Esophagus (tissue), 2 donors: ENCODE measurements at regions not wholly inside any gene's neighbourhood (a gene's known extent, or its start where the extent isn't known, plus 50 kb on each side); places are given as distances from the start of the nearest gene placed in this dataset.

ENCODE experiments used
- H3K27ac ChIP-seq, 2 donors: one replicate each; pipeline ENCODE4 v1.5.1; 2013; ENCODE audit warnings: low read depth in 2 of 2, mild to moderate bottlenecking in 2 of 2, inconsistent platforms in 1 of 2, low read length in 1 of 2, moderate library complexity in 1 of 2
- H3K27me3 ChIP-seq, 2 donors: one replicate each; pipeline ENCODE4 v1.6.1; 2013; ENCODE audit warnings: low read length in 2 of 2, control low read depth in 1 of 2, mild to moderate bottlenecking in 1 of 2; ENCODE audit not compliant: insufficient read depth in 2 of 2, control insufficient read depth in 1 of 2
- H3K36me3 ChIP-seq, 2 donors: one replicate each; pipeline ENCODE4 v1.6.1; 2013; ENCODE audit warnings: low read length in 1 of 2; ENCODE audit not compliant: control insufficient read depth in 2 of 2, insufficient read depth in 2 of 2
- H3K4me1 ChIP-seq, 2 donors: one replicate each; pipeline ENCODE4 v1.6.1; 2013; ENCODE audit warnings: low read length in 1 of 2; ENCODE audit not compliant: control insufficient read depth in 2 of 2, insufficient read depth in 2 of 2
- H3K4me3 ChIP-seq, 2 donors: one replicate each; pipeline ENCODE4 v1.5.1; 2013; ENCODE audit warnings: low read length in 2 of 2, mild to moderate bottlenecking in 2 of 2, low read depth in 1 of 2, moderate library complexity in 1 of 2
- H3K9me3 ChIP-seq, 2 donors: one replicate each; pipeline ENCODE4 v1.6.1; 2013; ENCODE audit warnings: mild to moderate bottlenecking in 2 of 2, low read depth in 1 of 2, low read length in 1 of 2, moderate library complexity in 1 of 2; ENCODE audit not compliant: control insufficient read depth in 2 of 2, insufficient read depth in 1 of 2
- WGBS, 2 donors: extraction: QIAGEN DNeasy Blood & Tissue Kit; methylation state at CpG; one replicate each; pipeline ENCODE4 v1.1.7; 2013; 5-methylcytosine and 5-hydroxymethylcytosine counted together
- donor health status: healthy with polysubstance abuse.
- donor health status: Bipolar disorder and iron deficiency.

DNA sequence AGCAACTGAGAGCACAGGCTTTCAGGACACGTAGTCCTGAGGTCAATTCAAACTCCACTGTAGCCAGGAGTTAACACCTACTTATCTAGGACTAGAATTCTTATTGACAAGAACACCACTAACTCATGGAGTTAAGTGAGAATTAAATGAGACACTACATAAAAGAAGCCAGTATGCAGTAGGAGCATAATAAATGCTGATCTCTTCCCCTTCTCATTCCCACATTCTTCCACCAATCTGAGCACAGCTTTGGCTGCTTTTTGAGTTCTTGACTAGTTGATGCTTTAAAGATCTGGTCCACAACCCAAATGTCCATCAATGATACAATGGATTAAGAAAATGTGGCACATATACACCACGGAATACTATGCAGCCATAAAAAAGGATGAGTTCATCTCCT is 55.2 kb downstream of the TTC32 start:
- H3K36me3 ChIP-seq: no peaks in the 10 kb centered on the region
- H3K4me1 ChIP-seq: no peaks in the 10 kb centered on the region
- H3K27ac ChIP-seq: no peak overlapping the region
- no peak overlapping the region for H3K4me3 ChIP-seq
- H3K27me3 ChIP-seq: no peaks in the 10 kb centered on the region
- 89 to 97% methylated on average over 2 of the region's 2 CpGs for WGBS, 2 donors
- H3K9me3 ChIP-seq: peaks cover 0 to 1% of the 10 kb centered on the region in 2 donors

DNA sequence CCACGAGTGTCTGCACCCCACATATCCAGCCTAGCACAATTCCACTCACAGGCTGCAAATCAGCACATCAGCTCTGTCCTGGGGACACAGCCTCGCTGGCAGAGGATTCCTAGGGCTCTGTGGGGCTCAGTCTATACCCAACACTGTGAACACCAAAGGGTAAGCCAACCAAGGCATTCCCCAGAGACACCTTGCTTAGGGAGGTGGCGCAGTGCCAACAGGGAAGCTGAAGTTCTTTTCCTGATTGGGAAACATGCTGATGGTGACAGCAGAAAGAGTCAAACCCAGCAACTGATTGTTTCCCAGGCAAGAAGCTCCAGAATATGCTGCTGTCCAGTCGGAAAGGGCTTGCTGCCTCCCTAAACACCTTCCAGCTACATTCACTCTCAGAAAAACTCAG is 55.8 kb downstream of the TTC32 start:
- Histone ChIP-seq H3K27ac (no peak overlapping the region), H3K36me3 (no peaks in the 10 kb centered on the region), H3K27me3 (no peaks in the 10 kb centered on the region), H3K4me3 (no peak overlapping the region), H3K4me1 (no peaks in the 10 kb centered on the region), H3K9me3 (peaks cover 0 to 1% of the 10 kb centered on the region in 2 donors)
- 81 to 83% methylated on average over 4 of the region's 4 CpGs for WGBS, 2 donors

DNA sequence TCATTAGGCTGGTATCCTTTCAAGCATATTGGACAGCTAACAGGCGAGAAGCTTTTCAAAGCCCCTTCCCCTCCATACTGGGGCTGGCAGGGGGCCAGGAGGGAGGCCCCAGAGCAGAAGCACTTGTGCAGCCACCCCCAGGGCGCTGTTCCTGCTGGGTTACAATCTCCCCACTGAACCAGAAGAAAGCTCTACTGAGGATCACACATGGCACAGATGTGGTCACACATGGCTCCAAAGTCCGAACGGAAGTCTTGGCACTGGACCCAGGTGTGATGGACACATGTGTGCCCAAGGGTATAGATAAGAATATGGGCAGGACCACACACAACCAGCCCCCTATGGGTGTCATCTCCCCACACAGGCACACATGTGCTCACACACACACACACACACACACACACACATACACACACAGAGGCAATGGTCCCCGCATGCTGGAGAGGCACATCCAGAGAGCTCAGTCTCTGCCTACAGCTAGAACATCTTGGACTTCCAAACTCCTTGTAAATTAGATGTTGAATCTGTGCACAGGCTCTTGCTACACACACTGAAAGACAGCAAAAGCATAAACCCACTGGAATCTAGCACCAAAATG is 56.4 kb downstream of the TTC32 start:
- no peaks in the 10 kb centered on the region for H3K36me3 ChIP-seq
- peaks cover 0 to 1% of the 10 kb centered on the region in 2 donors for H3K9me3 ChIP-seq
- H3K27ac ChIP-seq: no peak overlapping the region
- no peak overlapping the region for H3K4me3 ChIP-seq
- no peaks in the 10 kb centered on the region for H3K27me3 ChIP-seq
- H3K4me1 ChIP-seq: no peaks in the 10 kb centered on the region
- 70% methylated on average over 5 of the region's 5 CpGs for WGBS, 2 donors

DNA sequence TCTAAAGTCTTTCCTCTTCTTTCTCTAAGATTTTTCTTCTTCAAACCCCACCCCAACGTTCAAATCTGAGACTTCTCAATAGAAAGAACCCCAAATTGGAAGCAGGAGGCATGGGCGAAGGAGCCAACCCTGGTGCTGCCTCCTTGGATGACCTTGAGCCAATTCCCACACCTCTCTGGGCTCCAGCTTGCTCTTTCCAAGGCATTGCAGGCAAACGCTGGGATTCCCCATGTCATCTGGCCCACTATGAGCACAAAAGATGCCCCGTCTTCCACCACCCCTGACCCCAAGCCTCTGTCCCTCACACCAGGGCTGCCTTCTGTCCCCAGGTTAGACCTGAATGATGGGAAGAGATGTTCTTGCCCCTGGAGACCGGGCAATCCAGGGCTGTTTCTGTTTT is 57.0 kb downstream of the TTC32 start:
- 65 to 77% methylated on average over 5 of the region's 5 CpGs for WGBS, 2 donors
- H3K4me1 ChIP-seq: no peaks in the 10 kb centered on the region
- H3K9me3 ChIP-seq: peaks cover 0 to 1% of the 10 kb centered on the region in 2 donors
- no peak overlapping the region for H3K4me3 ChIP-seq
- no peaks in the 10 kb centered on the region for H3K27me3 ChIP-seq
- H3K27ac ChIP-seq: no peak overlapping the region
- H3K36me3 ChIP-seq: no peaks in the 10 kb centered on the region

DNA sequence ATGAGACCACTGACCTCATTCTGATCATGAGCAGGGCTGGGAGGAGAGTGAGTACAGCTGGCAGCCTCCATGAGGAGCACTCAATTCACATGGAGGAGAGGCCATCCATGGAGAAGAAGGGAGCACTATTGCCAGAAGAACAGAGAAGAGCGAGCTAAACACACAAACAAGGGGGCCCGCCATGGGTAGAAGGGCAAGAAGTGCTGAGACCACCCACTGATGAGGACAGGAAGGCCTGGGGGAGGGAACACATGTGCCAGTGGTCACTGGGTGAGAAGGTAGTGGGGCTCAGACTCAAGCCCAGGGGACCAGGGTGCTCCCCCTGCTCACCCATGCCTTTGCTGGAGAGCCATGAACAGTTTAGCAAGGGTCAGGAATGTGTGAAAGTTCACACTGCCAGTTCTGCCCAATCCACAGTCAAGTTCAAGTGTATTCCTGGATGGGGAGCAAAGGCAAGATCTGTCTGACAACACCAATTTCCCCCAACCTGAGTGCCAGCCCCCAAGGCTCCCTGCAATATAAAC is 57.7 kb downstream of the TTC32 start:
- Histone ChIP-seq H3K4me1 (no peaks in the 10 kb centered on the region), H3K27ac (no peak overlapping the region), H3K9me3 (peaks cover 0 to 1% of the 10 kb centered on the region in 2 donors), H3K4me3 (no peak overlapping the region), H3K36me3 (no peaks in the 10 kb centered on the region), H3K27me3 (no peaks in the 10 kb centered on the region)
- 94 to 97% methylated on average over 2 of the region's 2 CpGs for WGBS, 2 donors

DNA sequence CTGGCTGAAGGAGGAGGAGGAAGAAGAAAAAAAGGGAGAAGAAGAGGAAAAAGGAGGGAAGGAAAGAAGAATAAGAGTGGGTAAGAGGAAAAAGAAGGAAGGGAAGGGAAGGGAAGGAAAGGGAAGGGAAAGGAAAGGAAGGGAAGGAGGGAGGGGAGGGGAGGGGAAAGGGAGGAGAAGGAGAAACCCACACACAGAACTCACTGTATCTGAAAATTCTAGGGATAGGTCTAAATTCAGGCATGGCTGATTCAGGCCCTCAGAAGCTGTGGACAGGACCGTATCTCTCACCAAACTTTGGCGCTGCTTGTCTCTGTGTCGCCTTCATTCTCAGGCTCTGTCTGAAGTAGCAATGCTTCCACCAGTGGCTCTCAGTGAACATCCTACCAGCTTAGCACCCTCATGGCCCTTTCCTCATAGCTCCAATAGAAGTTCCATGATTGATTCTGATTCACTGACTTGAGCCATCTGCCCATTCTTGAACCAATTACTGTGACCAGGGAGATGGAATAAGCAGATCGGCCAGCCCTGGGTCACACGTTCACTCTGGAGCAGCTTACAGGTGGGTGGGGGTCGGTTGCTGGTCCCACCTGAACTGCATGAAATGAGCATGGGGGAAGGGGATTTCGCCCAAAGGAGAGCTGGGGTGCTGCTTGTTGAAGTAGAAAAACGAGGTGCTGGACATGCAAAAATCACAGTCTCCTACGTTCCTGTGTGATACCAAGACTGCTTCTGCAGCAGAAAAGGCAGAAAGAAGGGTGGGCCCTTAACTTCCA is 59.7 kb downstream of the TTC32 start:
- H3K27ac ChIP-seq: no peak overlapping the region
- H3K36me3 ChIP-seq: no peaks in the 10 kb centered on the region
- peaks cover 0 to 1% of the 10 kb centered on the region in 2 donors for H3K9me3 ChIP-seq
- WGBS, 2 donors: 86 to 91% methylated on average over 9 of the region's 9 CpGs
- no peaks in the 10 kb centered on the region for H3K27me3 ChIP-seq
- no peak overlapping the region for H3K4me3 ChIP-seq
- H3K4me1 ChIP-seq: no peaks in the 10 kb centered on the region

DNA sequence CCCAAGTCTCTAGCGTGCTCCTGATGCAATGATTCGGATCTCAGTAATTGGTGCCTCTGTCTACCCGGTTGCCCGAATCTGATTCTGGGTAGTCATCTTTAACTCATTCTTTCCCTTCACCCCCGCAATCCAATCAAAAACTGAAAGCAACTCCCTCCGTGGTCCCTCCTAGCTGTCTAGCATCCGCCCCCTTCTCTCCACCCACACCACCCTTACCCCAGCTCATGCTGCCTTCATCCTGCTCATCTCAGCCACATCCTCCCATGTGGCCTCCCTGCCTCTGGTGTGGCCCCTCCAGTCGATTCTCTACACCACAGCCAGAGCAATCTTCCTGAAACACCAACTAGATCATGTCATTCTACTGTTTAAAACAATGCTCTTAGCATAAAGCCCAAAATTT is 62.3 kb downstream of the TTC32 start:
- no peaks in the 10 kb centered on the region for H3K9me3 ChIP-seq
- no peaks in the 10 kb centered on the region for H3K36me3 ChIP-seq
- H3K4me3 ChIP-seq: no peak overlapping the region
- 78 to 84% methylated on average over 8 of the region's 8 CpGs for WGBS, 2 donors
- H3K27ac ChIP-seq: no peak overlapping the region
- no peaks in the 10 kb centered on the region for H3K4me1 ChIP-seq
- H3K27me3 ChIP-seq: no peaks in the 10 kb centered on the region

DNA sequence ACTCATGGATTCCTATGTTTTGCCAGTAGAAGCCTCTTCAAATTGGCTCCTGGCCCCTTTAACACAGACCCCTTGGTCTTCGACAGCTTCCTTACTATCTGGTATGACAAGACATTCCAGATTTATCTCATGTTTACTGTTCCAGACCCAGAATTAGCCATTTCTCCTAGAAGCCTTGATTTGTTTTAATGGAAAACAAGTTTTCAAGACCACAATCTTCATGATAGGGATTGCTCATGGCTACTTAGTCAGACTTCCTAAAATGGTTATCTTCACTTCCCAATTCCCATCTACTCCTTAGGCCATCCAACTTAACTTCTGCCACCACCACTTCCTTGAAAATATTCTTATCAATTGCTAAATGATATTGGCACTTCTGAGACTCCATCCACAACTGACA is 63.2 kb downstream of the TTC32 start:
- H3K36me3 ChIP-seq: no peaks in the 10 kb centered on the region
- no peak overlapping the region for H3K27ac ChIP-seq
- no peaks in the 10 kb centered on the region for H3K9me3 ChIP-seq
- H3K27me3 ChIP-seq: no peaks in the 10 kb centered on the region
- H3K4me1 ChIP-seq: no peaks in the 10 kb centered on the region
- 62 to 82% methylated on average over 1 of the region's 1 CpG for WGBS, 2 donors
- H3K4me3 ChIP-seq: no peak overlapping the region

DNA sequence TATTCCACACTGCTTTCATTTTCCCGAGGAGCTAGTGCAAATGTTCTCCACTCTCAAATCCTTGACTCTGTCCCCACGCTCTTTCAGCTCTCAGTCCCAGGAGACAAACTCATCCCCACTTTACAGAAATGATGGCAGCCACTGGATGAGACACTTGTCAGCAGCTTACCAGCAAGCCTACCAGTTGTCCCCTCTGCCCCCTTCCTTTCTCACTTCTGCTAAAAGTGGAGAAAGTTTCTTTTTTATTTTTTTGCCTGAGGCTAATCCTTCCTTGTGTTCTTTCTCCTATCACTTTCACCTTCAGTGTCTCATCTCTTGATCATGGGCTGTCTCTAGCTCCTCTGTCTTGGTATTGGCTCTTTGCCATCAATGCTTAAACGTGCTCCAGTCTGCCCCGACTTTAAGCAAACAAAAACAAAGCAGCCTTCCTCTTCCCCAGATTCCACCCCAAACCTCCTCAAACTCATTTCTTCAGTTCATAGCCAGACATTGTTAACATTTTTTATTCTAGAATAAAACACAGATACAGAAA is 64.5 kb downstream of the TTC32 start:
- WGBS, 2 donors: 48 to 50% methylated on average over 4 of the region's 4 CpGs
- no peaks in the 10 kb centered on the region for H3K36me3 ChIP-seq
- no peak overlapping the region for H3K27ac ChIP-seq
- no peak overlapping the region for H3K4me3 ChIP-seq
- no peaks in the 10 kb centered on the region for H3K9me3 ChIP-seq
- no peaks in the 10 kb centered on the region for H3K4me1 ChIP-seq
- no peaks in the 10 kb centered on the region for H3K27me3 ChIP-seq
